22Rv1 (cell line): ENCODE measurements at regions not wholly inside any gene's neighbourhood (a gene's known extent, or its start where the extent isn't known, plus 50 kb on each side); places are given as distances from the start of the nearest gene placed in this dataset.

ENCODE experiments used
- ZFX ChIP-seq: fragments of 450-650 bp; IDR thresholded peaks from 2 replicates; pipeline ENCODE4 v1.6.1; 2017; ENCODE audit warnings: antibody characterized with exemption, borderline replicate concordance
- TF ChIP-seq, protein P1 (sequence below): fragments of 450-650 bp; IDR thresholded peaks from 2 replicates; pipeline ENCODE4 v1.5.1; 2017; ENCODE audit warnings: mild to moderate bottlenecking

DNA sequence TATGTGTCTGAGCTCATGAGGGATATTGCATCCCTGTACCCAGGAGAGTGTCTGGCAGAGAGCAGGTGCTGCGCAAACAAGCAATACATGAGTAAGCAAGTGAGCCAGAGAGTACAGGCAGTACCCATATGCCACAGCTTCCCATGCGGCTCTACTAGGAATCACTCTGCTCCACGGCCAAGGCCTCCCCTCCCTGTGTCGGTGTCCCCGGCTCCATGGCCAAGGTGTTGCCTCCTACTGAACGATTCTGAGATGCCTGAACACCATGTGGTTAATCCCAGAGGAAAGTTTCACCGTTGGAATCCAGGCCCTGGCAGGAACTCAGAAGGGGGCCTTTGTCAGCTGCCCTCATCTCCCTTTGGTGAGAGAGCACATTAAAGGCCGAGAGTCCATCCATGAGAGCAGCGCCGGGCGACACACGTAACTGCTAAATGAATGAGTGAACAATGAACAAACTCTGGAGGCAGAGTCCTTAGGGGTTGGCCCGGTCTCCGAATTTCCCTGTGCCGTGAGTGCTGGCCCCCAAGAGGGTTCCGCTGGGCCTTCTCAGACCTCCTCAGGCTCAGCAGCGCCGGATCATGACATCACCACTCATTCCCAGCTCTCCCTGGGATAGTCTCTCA is 136.0 kb upstream of the FAM20C start:
- TF ChIP-seq, protein P1, sequence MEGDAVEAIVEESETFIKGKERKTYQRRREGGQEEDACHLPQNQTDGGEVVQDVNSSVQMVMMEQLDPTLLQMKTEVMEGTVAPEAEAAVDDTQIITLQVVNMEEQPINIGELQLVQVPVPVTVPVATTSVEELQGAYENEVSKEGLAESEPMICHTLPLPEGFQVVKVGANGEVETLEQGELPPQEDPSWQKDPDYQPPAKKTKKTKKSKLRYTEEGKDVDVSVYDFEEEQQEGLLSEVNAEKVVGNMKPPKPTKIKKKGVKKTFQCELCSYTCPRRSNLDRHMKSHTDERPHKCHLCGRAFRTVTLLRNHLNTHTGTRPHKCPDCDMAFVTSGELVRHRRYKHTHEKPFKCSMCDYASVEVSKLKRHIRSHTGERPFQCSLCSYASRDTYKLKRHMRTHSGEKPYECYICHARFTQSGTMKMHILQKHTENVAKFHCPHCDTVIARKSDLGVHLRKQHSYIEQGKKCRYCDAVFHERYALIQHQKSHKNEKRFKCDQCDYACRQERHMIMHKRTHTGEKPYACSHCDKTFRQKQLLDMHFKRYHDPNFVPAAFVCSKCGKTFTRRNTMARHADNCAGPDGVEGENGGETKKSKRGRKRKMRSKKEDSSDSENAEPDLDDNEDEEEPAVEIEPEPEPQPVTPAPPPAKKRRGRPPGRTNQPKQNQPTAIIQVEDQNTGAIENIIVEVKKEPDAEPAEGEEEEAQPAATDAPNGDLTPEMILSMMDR = no peak
- no peak for TF ChIP-seq ZFX
